ENCODE measurements at regions not wholly inside any gene's neighbourhood (a gene's known extent, or its start where the extent isn't known, plus 50 kb on each side); places are given as distances from the start of the nearest gene placed in this dataset.
"Not testable (repeated sequence)": the region's sequence is repeated elsewhere in the genome, so short reads cannot be mapped to it uniquely, and the experiment has no call there.

GRCh38 chr14:25298238-25298637 is 248.3 kb upstream of the STXBP6 start:
- Histone ChIP-seq H3K36me3 (ENCODE audit: insufficient read depth) (no peaks in the 10 kb centered on the region), H2AFZ (ENCODE audit: low read depth) (no peak overlapping the region), H3K79me2 (ENCODE audit: insufficient read depth, low read depth) (no peaks in the 10 kb centered on the region), H3K4me2 (no peak overlapping the region), H3K4me1 (ENCODE audit: low read depth, poor library complexity, severe bottlenecking) (no peaks in the 10 kb centered on the region), H4K20me1 (ENCODE audit: insufficient read depth) (no peaks in the 10 kb centered on the region), H3K4me3 (IDR thresholded peaks at IDR 0.05; ENCODE audit: insufficient read depth, low read depth, low read length) (no peak overlapping the region), H3K27ac (no peak overlapping the region), H3K27me3 (ENCODE audit: insufficient read depth, low read depth) (no peaks in the 10 kb centered on the region), H3K9ac (no peak overlapping the region)
- TF ChIP-seq CTCF (conservative IDR thresholded peaks at IDR 0.05; ENCODE audit: low read depth, low read length) = no peak

- H3K4me3 ChIP-seq (IDR thresholded peaks at IDR 0.05; ENCODE audit: insufficient read depth, low read depth, low read length); H3K36me3 ChIP-seq (ENCODE audit: insufficient read depth); H3K27me3 ChIP-seq (ENCODE audit: insufficient read depth, low read depth); H4K20me1 ChIP-seq (ENCODE audit: insufficient read depth); H3K4me1 ChIP-seq (ENCODE audit: low read depth, poor library complexity, severe bottlenecking); H3K4me2 ChIP-seq; H2AFZ ChIP-seq (ENCODE audit: low read depth); H3K9ac ChIP-seq; H3K79me2 ChIP-seq (ENCODE audit: insufficient read depth, low read depth); H3K27ac ChIP-seq: not testable (repeated sequence)
These were observed 240.2 kb upstream of the STXBP6 start for GRCh38 chr14:25290154-25290553.

GRCh38 chr14:25274529-25274928 is 224.6 kb upstream of the STXBP6 start:
- Histone ChIP-seq H3K27ac (no peak overlapping the region), H3K27me3 (ENCODE audit: insufficient read depth, low read depth) (no peaks in the 10 kb centered on the region), H3K36me3 (ENCODE audit: insufficient read depth) (no peaks in the 10 kb centered on the region), H3K4me3 (IDR thresholded peaks at IDR 0.05; ENCODE audit: insufficient read depth, low read depth, low read length) (no peak overlapping the region), H4K20me1 (ENCODE audit: insufficient read depth) (no peaks in the 10 kb centered on the region), H2AFZ (ENCODE audit: low read depth) (no peak overlapping the region), H3K4me2 (no peak overlapping the region), H3K9ac (no peak overlapping the region), H3K79me2 (ENCODE audit: insufficient read depth, low read depth) (no peaks in the 10 kb centered on the region), H3K4me1 (ENCODE audit: low read depth, poor library complexity, severe bottlenecking) (no peaks in the 10 kb centered on the region)
- TF ChIP-seq CTCF (conservative IDR thresholded peaks at IDR 0.05; ENCODE audit: low read depth, low read length) = no peak

- no peaks in the 10 kb centered on the region for H4K20me1 ChIP-seq (ENCODE audit: insufficient read depth)
- no peaks in the 10 kb centered on the region for H3K36me3 ChIP-seq (ENCODE audit: insufficient read depth)
- H3K9ac ChIP-seq = no peak overlapping the region
- TF ChIP-seq CTCF (conservative IDR thresholded peaks at IDR 0.05; ENCODE audit: low read depth, low read length) = no peak
- H3K79me2 ChIP-seq (ENCODE audit: insufficient read depth, low read depth) = no peaks in the 10 kb centered on the region
- no peak overlapping the region for H2AFZ ChIP-seq (ENCODE audit: low read depth)
- H3K4me3 ChIP-seq (IDR thresholded peaks at IDR 0.05; ENCODE audit: insufficient read depth, low read depth, low read length) = no peak overlapping the region
- no peaks in the 10 kb centered on the region for H3K27me3 ChIP-seq (ENCODE audit: insufficient read depth, low read depth)
- no peak overlapping the region for H3K4me2 ChIP-seq
- no peak overlapping the region for H3K27ac ChIP-seq
- no peaks in the 10 kb centered on the region for H3K4me1 ChIP-seq (ENCODE audit: low read depth, poor library complexity, severe bottlenecking)
These were observed 217.2 kb upstream of the STXBP6 start for GRCh38 chr14:25267186-25267585.

- no peaks in the 10 kb centered on the region for H3K27me3 ChIP-seq (ENCODE audit: insufficient read depth, low read depth)
- H3K36me3 ChIP-seq (ENCODE audit: insufficient read depth) = no peaks in the 10 kb centered on the region
- H4K20me1 ChIP-seq (ENCODE audit: insufficient read depth) = no peaks in the 10 kb centered on the region
- TF ChIP-seq CTCF (conservative IDR thresholded peaks at IDR 0.05; ENCODE audit: low read depth, low read length) = no peak
- no peak overlapping the region for H3K4me3 ChIP-seq (IDR thresholded peaks at IDR 0.05; ENCODE audit: insufficient read depth, low read depth, low read length)
- no peaks in the 10 kb centered on the region for H3K79me2 ChIP-seq (ENCODE audit: insufficient read depth, low read depth)
- no peak overlapping the region for H2AFZ ChIP-seq (ENCODE audit: low read depth)
- H3K9ac ChIP-seq = no peak overlapping the region
- H3K4me1 ChIP-seq (ENCODE audit: low read depth, poor library complexity, severe bottlenecking) = peaks cover 14% of the 10 kb centered on the region
- H3K27ac ChIP-seq = no peak overlapping the region
- no peak overlapping the region; the same call in 1 of the 2 replicates for H3K4me2 ChIP-seq
These were observed 209.5 kb upstream of the STXBP6 start for GRCh38 chr14:25259470-25259869.
